ENCODE measurements at regions not wholly inside any gene's neighbourhood (a gene's known extent, or its start where the extent isn't known, plus 50 kb on each side); places are given as distances from the start of the nearest gene placed in this dataset.

- TF ChIP-seq CTCF (IDR thresholded peaks at IDR 0.05) (no peak), POLR2A (IDR thresholded peaks at IDR 0.05) (no peak), POLR2AphosphoS5 (IDR thresholded peaks at IDR 0.05; ENCODE audit: insufficient read depth in 1 of 2, low read depth in 1 of 2) (no peak)
Observed at GRCh38 chr4:104099141-104099540, 379.4 kb upstream of the TACR3 start.
